GM21367 (cell line): ENCODE measurements at regions not wholly inside any gene's neighbourhood (a gene's known extent, or its start where the extent isn't known, plus 50 kb on each side); places are given as distances from the start of the nearest gene placed in this dataset.

ENCODE experiments used
- ATAC-seq: cut with Tn5 transposase; IDR thresholded peaks from one replicate; pipeline ENCODE4 v1.9.1; 2021; ENCODE audit not compliant: unreplicated experiment

GRCh38 chr4:186018261-186018660, 50.7 kb upstream of the TLR3 start:
- no peak for ATAC-seq

- ATAC-seq = no peak
Observed at GRCh38 chr4:186018784-186019183, 50.2 kb upstream of the TLR3 start.
